H9 (cell line): ENCODE measurements at regions not wholly inside any gene's neighbourhood (a gene's known extent, or its start where the extent isn't known, plus 50 kb on each side); places are given as distances from the start of the nearest gene placed in this dataset.

Source experiments
- DNase-seq: peaks from one replicate; pipeline ENCODE4 v3.0.0-alpha.2; 2017
- H2AFZ ChIP-seq: one replicate; pipeline ENCODE4 v1.6.1; 2013; ENCODE audit warnings: mild to moderate bottlenecking, low read length, control low read depth, moderate library complexity
- H2AK5ac ChIP-seq: 2 replicates; pipeline ENCODE4 v1.6.1; 2013; ENCODE audit warnings: low read length, control low read depth, mixed read lengths; ENCODE audit not compliant: insufficient read length
- H2BK120ac ChIP-seq: one replicate; pipeline ENCODE4 v1.6.1; 2013; ENCODE audit warnings: low read depth, mild to moderate bottlenecking, low read length, control low read depth, inconsistent platforms; ENCODE audit not compliant: poor library complexity, severe bottlenecking
- H2BK12ac ChIP-seq: 2 replicates; pipeline ENCODE4 v1.6.1; 2013; ENCODE audit warnings: low read length, control low read depth, mixed read lengths, low read depth; ENCODE audit not compliant: insufficient read length
- H2BK15ac ChIP-seq: 2 replicates; pipeline ENCODE4 v1.6.1; 2013; ENCODE audit warnings: low read depth, low read length, control low read depth
- H2BK20ac ChIP-seq: one replicate; pipeline ENCODE4 v1.6.1; 2013; ENCODE audit warnings: low read depth, mild to moderate bottlenecking, low read length, control low read depth, inconsistent platforms; ENCODE audit not compliant: poor library complexity, severe bottlenecking
- H2BK5ac ChIP-seq: 2 replicates; pipeline ENCODE4 v1.6.1; 2013; ENCODE audit warnings: low read length, control low read depth, mixed read lengths; ENCODE audit not compliant: insufficient read length
- H3K14ac ChIP-seq: 2 replicates; pipeline ENCODE4 v1.6.1; 2013; ENCODE audit warnings: low read length, control low read depth; ENCODE audit not compliant: insufficient read depth
- H3K18ac ChIP-seq: 2 replicates; pipeline ENCODE4 v1.6.1; 2013; ENCODE audit warnings: low read depth, mild to moderate bottlenecking, mixed read lengths, low read length, control low read depth; ENCODE audit not compliant: insufficient read length
- H3K23ac ChIP-seq: 2 replicates; pipeline ENCODE4 v1.6.1; 2013; ENCODE audit warnings: low read length, control low read depth, mixed read lengths, low read depth; ENCODE audit not compliant: insufficient read length
- H3K23me2 ChIP-seq: 2 replicates; pipeline ENCODE4 v1.6.1; 2013; ENCODE audit warnings: low read depth, mild to moderate bottlenecking, mixed read lengths, low read length, control low read depth; ENCODE audit not compliant: insufficient read length, poor library complexity, severe bottlenecking
- H3K27ac ChIP-seq: 2 replicates; pipeline ENCODE4 v1.5.1; 2013; ENCODE audit warnings: low read length, control low read depth, mixed read lengths, low read depth; ENCODE audit not compliant: insufficient read length
- H3K27me3 ChIP-seq: 2 replicates; pipeline ENCODE4 v1.6.1; 2013; ENCODE audit warnings: low read length, control low read depth, inconsistent platforms; ENCODE audit not compliant: insufficient read depth
- H3K4ac ChIP-seq: 2 replicates; pipeline ENCODE4 v1.6.1; 2013; ENCODE audit warnings: low read depth, mild to moderate bottlenecking, control low read depth, inconsistent platforms, low read length, moderate library complexity
- H3K4me1 ChIP-seq: 2 replicates; pipeline ENCODE4 v1.6.1; 2013; ENCODE audit warnings: low read length, control low read depth, inconsistent platforms; ENCODE audit not compliant: insufficient read depth
- H3K4me2 ChIP-seq: 2 replicates; pipeline ENCODE4 v1.6.1; 2013; ENCODE audit warnings: low read length, control low read depth, mixed read lengths; ENCODE audit not compliant: insufficient read length, insufficient read depth
- H3K56ac ChIP-seq: 2 replicates; pipeline ENCODE4 v1.6.1; 2013; ENCODE audit warnings: low read depth, mild to moderate bottlenecking, mixed read lengths, low read length, control low read depth; ENCODE audit not compliant: insufficient read length
- H3K79me1 ChIP-seq: 2 replicates; pipeline ENCODE4 v1.6.1; 2013; ENCODE audit warnings: low read depth, mild to moderate bottlenecking, moderate library complexity, low read length, control low read depth, inconsistent platforms; ENCODE audit not compliant: insufficient read depth, poor library complexity, severe bottlenecking
- H3K79me2 ChIP-seq: 2 replicates; pipeline ENCODE4 v1.6.1; 2013; ENCODE audit warnings: low read length, control low read depth, inconsistent platforms; ENCODE audit not compliant: insufficient read depth
- H3K9ac ChIP-seq: 2 replicates; pipeline ENCODE4 v1.6.1; 2013; ENCODE audit warnings: low read length, control low read depth, mixed read lengths; ENCODE audit not compliant: insufficient read length; ENCODE audit errors: extremely low read depth
- H3K9me3 ChIP-seq: one replicate; pipeline ENCODE4 v1.6.1; 2013; ENCODE audit warnings: low read depth, low read length, inconsistent platforms; ENCODE audit not compliant: control insufficient read depth
- H3T11ph ChIP-seq: one replicate; pipeline ENCODE4 v1.6.1; 2013; ENCODE audit warnings: mild to moderate bottlenecking, low read length, control low read depth, inconsistent platforms
- H4K20me1 ChIP-seq: one replicate; pipeline ENCODE4 v1.6.1; 2013; ENCODE audit not compliant: control insufficient read depth, insufficient read length, insufficient read depth
- H4K5ac ChIP-seq: 2 replicates; pipeline ENCODE4 v1.6.1; 2013; ENCODE audit warnings: low read depth, mild to moderate bottlenecking, mixed read lengths, low read length, control low read depth; ENCODE audit not compliant: insufficient read length
- H4K8ac ChIP-seq: replicated peaks from 2 replicates; pipeline ENCODE4 v1.6.1; 2013; ENCODE audit warnings: low read length, control low read depth, mixed read lengths, low read depth; ENCODE audit not compliant: insufficient read length
- H4K91ac ChIP-seq: 2 replicates; pipeline ENCODE4 v1.6.1; 2013; ENCODE audit warnings: low read depth, mild to moderate bottlenecking, moderate library complexity, mixed read lengths, low read length, control low read depth; ENCODE audit not compliant: insufficient read length
- H3K27ac Mint-ChIP-seq, 3 experiments: 2 replicates in 2 of 3; 3 replicates in 1 of 3; pipeline ENCODE4 v1.8.0; 2020 to 2021; ENCODE audit warnings: mixed read lengths in 3 of 3, mild to moderate bottlenecking in 1 of 3, moderate library complexity in 1 of 3
- H3K27me3 Mint-ChIP-seq: 2 replicates; pipeline ENCODE4 v1.8.0; 2021; ENCODE audit warnings: low read depth, mild to moderate bottlenecking, moderate library complexity, mixed read lengths
- H3K36me3 Mint-ChIP-seq, 3 experiments: 2 replicates in 2 of 3; 3 replicates in 1 of 3; pipeline ENCODE4 v1.8.0; 2020 to 2021; ENCODE audit warnings: low read depth in 3 of 3, mixed read lengths in 3 of 3; ENCODE audit not compliant: insufficient read depth in 1 of 3
- H3K4me1 Mint-ChIP-seq, 2 experiments: 2 replicates each; pipeline ENCODE4 v1.8.0; 2020; ENCODE audit warnings: mixed read lengths in 2 of 2
- H3K4me3 Mint-ChIP-seq, 2 experiments: 2 replicates in 1 of 2; 3 replicates in 1 of 2; pipeline ENCODE4 v1.8.0; 2020 to 2021; ENCODE audit warnings: mild to moderate bottlenecking in 2 of 2, mixed read lengths in 2 of 2, moderate library complexity in 1 of 2
- H3K9me3 Mint-ChIP-seq, 2 experiments: 2 replicates in 1 of 2; 3 replicates in 1 of 2; pipeline ENCODE4 v1.8.0; 2020; ENCODE audit warnings: mild to moderate bottlenecking in 2 of 2, mixed read lengths in 2 of 2, moderate library complexity in 1 of 2
- CTCF ChIP-seq: fragments of 200-600 bp; sonication (generic); conservative IDR thresholded peaks from 3 replicates; pipeline ENCODE4 v1.8.0; 2021; ENCODE audit warnings: antibody characterized with exemption, mild to moderate bottlenecking

- Mint-ChIP-seq H3K4me3 (no peak overlapping the region), H3K4me1 (peaks cover 13 to 20% of the 10 kb centered on the region in 2 experiments), H3K36me3 (peaks cover 0 to 22% (median 3%) of the 10 kb centered on the region in 3 experiments; a peak in 5 of 7 replicates), H3K9me3 (peaks cover 10 to 19% of the 10 kb centered on the region in 2 experiments), H3K27me3 (no peaks in the 10 kb centered on the region), H3K27ac (peak overlapping the region in 1 of 3 experiments; percentile 77; a peak in 1 of 7 replicates)
- Histone ChIP-seq H4K91ac (no peak overlapping the region), H3K23me2 (no peaks in the 10 kb centered on the region), H2BK15ac (no peak overlapping the region), H4K8ac (no peak overlapping the region), H2BK120ac (no peak overlapping the region), H3K18ac (no peak overlapping the region), H4K5ac (no peak overlapping the region), H3K23ac (no peak overlapping the region), H3K9me3 (no peaks in the 10 kb centered on the region), H2BK20ac (no peak overlapping the region), H3K9ac (no peak overlapping the region), H3K27me3 (no peaks in the 10 kb centered on the region), H2BK5ac (no peak overlapping the region), H3K27ac (no peak overlapping the region), H3K79me2 (no peaks in the 10 kb centered on the region), H3K4me2 (no peak overlapping the region), H3T11ph (no peak overlapping the region), H2AFZ (no peak overlapping the region), H3K79me1 (no peaks in the 10 kb centered on the region), H3K14ac (no peak overlapping the region), H3K4ac (no peak overlapping the region), H3K4me1 (no peaks in the 10 kb centered on the region; the same call in 1 of the 2 replicates), H3K56ac (no peak overlapping the region), H2BK12ac (no peak overlapping the region), H2AK5ac (no peak overlapping the region), H4K20me1 (no peaks in the 10 kb centered on the region)
- TF ChIP-seq CTCF, result no peak
- no peak for DNase-seq
Observed at GRCh38 chr2:48162742-48163141, 151.7 kb upstream of the FOXN2 start.
